ENCODE measurements at regions not wholly inside any gene's neighbourhood (a gene's known extent, or its start where the extent isn't known, plus 50 kb on each side); places are given as distances from the start of the nearest gene placed in this dataset.

GRCh38 chr12:68495336-68496070, 115.2 kb upstream of the RAP1B start:
- H3K4me3 ChIP-seq: no peak overlapping the region
- DNase-seq: no peak
- intact Hi-C loops (cut with DNase I): loop anchor here (5.0 kb wide), 1 partner anchor 88 kb away; no protein-coding TSS in a partner anchor
- no peaks in the 10 kb centered on the region for H3K36me3 ChIP-seq
- 84 to 91% methylated on average over 3 of the region's 3 CpGs for WGBS, 2 donors
- TF ChIP-seq POLR2AphosphoS5 (IDR thresholded peaks at IDR 0.05) (peak; percentile 43 to 82 (median 50)), POLR2A (IDR thresholded peaks at IDR 0.05) (no peak), EP300 (IDR thresholded peaks at IDR 0.05) (peak in 3 of 4 donors; percentile 43 to 95 (median 81))
- no peaks in the 10 kb centered on the region for H3K9me3 ChIP-seq
- peak overlapping the region; percentile 53 to 78 (median 63) for H3K27ac ChIP-seq
- peaks cover 0 to 28% (median 24%) of the 10 kb centered on the region in 4 donors for H3K4me1 ChIP-seq
- no peaks in the 10 kb centered on the region for H3K27me3 ChIP-seq

- 80 to 92% methylated on average over 4 of the region's 4 CpGs for WGBS, 2 donors
- Histone ChIP-seq H3K36me3 (no peaks in the 10 kb centered on the region), H3K9me3 (no peaks in the 10 kb centered on the region), H3K27ac (peak overlapping the region in 3 of 4 donors; percentile 29 to 78 (median 73)), H3K27me3 (no peaks in the 10 kb centered on the region), H3K4me3 (no peak overlapping the region), H3K4me1 (peaks cover 0 to 28% (median 24%) of the 10 kb centered on the region in 4 donors)
- DNase-seq: no peak
- intact Hi-C loops (cut with DNase I): loop anchor here (5.0 kb wide), 1 partner anchor 90 kb away; no protein-coding TSS in a partner anchor
- TF ChIP-seq POLR2A (IDR thresholded peaks at IDR 0.05) (no peak), POLR2AphosphoS5 (IDR thresholded peaks at IDR 0.05) (no peak), EP300 (IDR thresholded peaks at IDR 0.05) (no peak), CTCF (IDR thresholded peaks at IDR 0.05) (no peak)
These were observed 113.6 kb upstream of the RAP1B start for GRCh38 chr12:68497107-68497506.

GRCh38 chr12:68497702-68498101, 113.0 kb upstream of the RAP1B start:
- peak in 3 of 4 donors; percentile 37 to 52 (median 48) for TF ChIP-seq POLR2AphosphoS5 (IDR thresholded peaks at IDR 0.05)
- TF ChIP-seq EP300 (IDR thresholded peaks at IDR 0.05): peak in 2 of 4 donors; percentile 36 to 67
- TF ChIP-seq CTCF (IDR thresholded peaks at IDR 0.05): no peak
- H3K27me3 ChIP-seq: no peaks in the 10 kb centered on the region
- WGBS, 2 donors: 40 to 59% methylated on average over 3 of the region's 3 CpGs
- DNase-seq: no peak
- H3K27ac ChIP-seq: peak overlapping the region in 3 of 4 donors; percentile 29 to 78 (median 73)
- peaks cover 0 to 28% (median 24%) of the 10 kb centered on the region in 4 donors for H3K4me1 ChIP-seq
- no peaks in the 10 kb centered on the region for H3K36me3 ChIP-seq
- intact Hi-C loops (cut with DNase I): loop anchor here (5.0 kb wide), 1 partner anchor 90 kb away; no protein-coding TSS in a partner anchor
- H3K4me3 ChIP-seq: no peak overlapping the region
- no peaks in the 10 kb centered on the region for H3K9me3 ChIP-seq

GRCh38 chr12:68498736-68499135, 112.0 kb upstream of the RAP1B start:
- Histone ChIP-seq H3K4me3 (no peak overlapping the region), H3K4me1 (peaks cover 0 to 28% (median 24%) of the 10 kb centered on the region in 4 donors), H3K9me3 (no peaks in the 10 kb centered on the region), H3K27ac (peak overlapping the region in 1 of 4 donors; percentile 78), H3K27me3 (no peaks in the 10 kb centered on the region), H3K36me3 (no peaks in the 10 kb centered on the region)
- no peak for TF ChIP-seq POLR2AphosphoS5 (IDR thresholded peaks at IDR 0.05)
- no peak for TF ChIP-seq EP300 (IDR thresholded peaks at IDR 0.05)
- TF ChIP-seq CTCF (IDR thresholded peaks at IDR 0.05): no peak
- no peak for TF ChIP-seq POLR2A (IDR thresholded peaks at IDR 0.05)
- 83 to 90% methylated on average over 4 of the region's 4 CpGs for WGBS, 2 donors
- no peak for DNase-seq
- intact Hi-C loops (cut with DNase I): loop anchor here (5.0 kb wide), 1 partner anchor 91 kb away; no protein-coding TSS in a partner anchor

- Histone ChIP-seq H3K27me3 (no peaks in the 10 kb centered on the region), H3K9me3 (no peaks in the 10 kb centered on the region), H3K36me3 (no peaks in the 10 kb centered on the region), H3K4me1 (peaks cover 0 to 27% (median 22%) of the 10 kb centered on the region in 4 donors), H3K4me3 (no peak overlapping the region), H3K27ac (no peak overlapping the region)
- WGBS, 2 donors: 95 to 96% methylated on average over 1 of the region's 1 CpG
- no peak for DNase-seq
- TF ChIP-seq CTCF (IDR thresholded peaks at IDR 0.05) (no peak), EP300 (IDR thresholded peaks at IDR 0.05) (no peak)
- intact Hi-C loops (cut with DNase I): loop anchor here (5.0 kb wide), 1 partner anchor 92 kb away; no protein-coding TSS in a partner anchor
These were observed 111.1 kb upstream of the RAP1B start for GRCh38 chr12:68499616-68500015.
